Aorta (tissue), 5 donors: ENCODE measurements at regions not wholly inside any gene's neighbourhood (a gene's known extent, or its start where the extent isn't known, plus 50 kb on each side); places are given as distances from the start of the nearest gene placed in this dataset.
A peak's percentile ranks its signal among the peaks of the same experiment; 100 is the strongest.

ENCODE experiments used
- ATAC-seq: fragments of 200-7000 bp; cut with Tn5 transposase; one replicate; pipeline ENCODE4 v1.9.1; 2022; ENCODE audit warnings: moderate library complexity; ENCODE audit not compliant: low FRiP score
- DNase-seq, 2 donors: peaks; one replicate each; pipeline ENCODE4 v3.0.0-alpha.2; 2020
- H3K27ac ChIP-seq, 2 donors: one replicate each; pipeline ENCODE4 v1.5.1; 2013; ENCODE audit warnings: low read length in 2 of 2, mild to moderate bottlenecking in 2 of 2, moderate library complexity in 2 of 2, control low read depth in 1 of 2, inconsistent platforms in 1 of 2, low read depth in 1 of 2
- H3K27me3 ChIP-seq, 2 donors: one replicate each; pipeline ENCODE4 v1.6.1; 2013; ENCODE audit warnings: control low read depth in 1 of 2, low read length in 1 of 2, mild to moderate bottlenecking in 1 of 2, moderate library complexity in 1 of 2; ENCODE audit not compliant: insufficient read depth in 2 of 2, control insufficient read depth in 1 of 2
- H3K36me3 ChIP-seq, 2 donors: one replicate each; pipeline ENCODE4 v1.6.1; 2013; ENCODE audit warnings: control low read depth in 1 of 2, low read length in 1 of 2, mild to moderate bottlenecking in 1 of 2; ENCODE audit not compliant: insufficient read depth in 2 of 2, control insufficient read depth in 1 of 2
- H3K4me1 ChIP-seq, 2 donors: one replicate each; pipeline ENCODE4 v1.6.1; 2013; ENCODE audit warnings: low read length in 2 of 2, control low read depth in 1 of 2, mild to moderate bottlenecking in 1 of 2, moderate library complexity in 1 of 2; ENCODE audit not compliant: insufficient read depth in 2 of 2, control insufficient read depth in 1 of 2
- H3K4me3 ChIP-seq, 2 donors: one replicate each; pipeline ENCODE4 v1.5.1; 2013; ENCODE audit warnings: low read length in 2 of 2, control low read depth in 1 of 2, mild to moderate bottlenecking in 1 of 2
- H3K9me3 ChIP-seq: one replicate; pipeline ENCODE4 v1.6.1; 2013; ENCODE audit warnings: mild to moderate bottlenecking, low read length; ENCODE audit not compliant: control insufficient read depth
- WGBS, 2 donors: extraction: QIAGEN DNeasy Blood & Tissue Kit; methylation state at CpG; one replicate each; pipeline ENCODE4 v1.1.7; 2013; 5-methylcytosine and 5-hydroxymethylcytosine counted together
- intact Hi-C, 2 donors: fragments of 100-400 bp; cut with DNase I; formaldehyde crosslinking; loops; one replicate each; pipeline versions ENCODE4 v1.14.2 to v1.15.0; 2022
- donor health status: healthy with polysubstance abuse.
- donor health status: Bipolar disorder and iron deficiency.
- donor health status: DM: no; HTN: no; CAD: no.
- donor health status: DM: no; HTN: no; CAD: no.
- donor health status: DM: yes; HTN: yes; CAD: no.

DNA sequence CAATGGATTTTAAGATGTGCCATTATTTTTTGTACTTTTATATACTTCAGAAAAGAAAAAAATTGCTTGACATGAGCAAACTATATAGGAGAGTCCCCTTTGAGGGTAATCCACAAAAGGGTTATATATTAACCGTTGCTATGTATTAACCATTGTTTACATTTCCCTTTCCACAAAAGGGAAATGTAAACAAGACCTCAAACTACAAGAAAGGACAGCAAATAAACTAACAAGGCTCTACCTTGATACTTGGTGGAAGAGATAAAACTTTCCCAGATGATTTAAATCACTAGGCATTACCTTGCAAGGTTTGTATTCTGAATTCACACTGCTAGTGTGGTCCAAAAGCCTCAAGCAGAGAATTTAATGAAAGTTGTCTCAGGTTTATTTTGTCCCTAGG is 616.3 kb upstream of the BCHE start:
- intact Hi-C loops, result no loop called here
- Histone ChIP-seq H3K27ac (no peak overlapping the region), H3K36me3 (no peaks in the 10 kb centered on the region), H3K27me3 (no peaks in the 10 kb centered on the region), H3K9me3 (no peaks in the 10 kb centered on the region), H3K4me3 (no peak overlapping the region), H3K4me1 (no peaks in the 10 kb centered on the region)
- WGBS, 2 donors, result 65 to 80% methylated on average over 1 of the region's 1 CpG
- no peak for ATAC-seq
- no peak for DNase-seq

DNA sequence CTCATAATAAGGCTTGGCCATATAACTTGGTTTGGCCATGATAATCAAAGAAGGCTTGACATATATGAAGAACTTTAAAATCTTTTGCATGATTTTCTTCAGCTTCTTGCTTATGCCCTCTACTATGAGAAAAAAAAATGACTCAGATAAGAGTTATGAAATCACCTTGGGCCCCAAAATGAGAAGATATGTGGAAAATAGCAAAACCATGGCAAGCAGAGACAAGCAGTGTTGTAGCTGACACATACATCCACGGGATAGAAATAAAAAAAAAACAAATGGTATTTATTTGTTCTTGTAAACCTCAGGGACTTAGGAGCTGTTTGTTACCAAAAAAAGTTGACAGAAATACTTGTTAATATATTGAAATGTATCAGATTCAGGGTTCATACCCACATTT is 614.8 kb upstream of the BCHE start:
- Histone ChIP-seq H3K4me3 (no peak overlapping the region), H3K36me3 (no peaks in the 10 kb centered on the region), H3K9me3 (no peaks in the 10 kb centered on the region), H3K4me1 (no peaks in the 10 kb centered on the region), H3K27ac (no peak overlapping the region), H3K27me3 (no peaks in the 10 kb centered on the region)
- DNase-seq (no peak), ATAC-seq (no peak)
- intact Hi-C loops, result no loop called here
- WGBS, 2 donors, result 54 to 76% methylated on average over 1 of the region's 1 CpG

DNA sequence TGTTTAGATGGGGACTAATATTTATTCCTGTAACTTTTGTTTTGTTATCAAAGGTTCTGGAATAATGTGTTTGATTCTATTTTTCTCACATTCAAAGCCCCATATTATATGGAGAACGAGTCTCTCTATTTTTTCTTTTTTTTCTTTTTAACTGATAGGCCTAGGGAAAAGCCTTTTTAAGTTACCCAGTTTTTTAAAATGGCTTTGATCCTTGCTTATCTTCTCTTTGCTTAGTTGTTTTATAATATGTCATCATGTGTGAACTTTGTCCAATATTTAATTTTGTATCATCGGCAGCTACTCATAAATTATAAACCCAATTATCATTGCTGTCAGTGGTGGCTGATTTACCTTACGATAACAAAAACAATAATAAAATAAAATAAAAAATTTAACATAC is 610.3 kb upstream of the BCHE start:
- intact Hi-C loops, result no loop called here
- Histone ChIP-seq H3K36me3 (no peaks in the 10 kb centered on the region), H3K27me3 (no peaks in the 10 kb centered on the region), H3K9me3 (no peaks in the 10 kb centered on the region), H3K4me1 (no peaks in the 10 kb centered on the region), H3K4me3 (no peak overlapping the region), H3K27ac (no peak overlapping the region)
- DNase-seq, result no peak
- no peak for ATAC-seq
- 59 to 63% methylated on average over 3 of the region's 3 CpGs for WGBS, 2 donors

DNA sequence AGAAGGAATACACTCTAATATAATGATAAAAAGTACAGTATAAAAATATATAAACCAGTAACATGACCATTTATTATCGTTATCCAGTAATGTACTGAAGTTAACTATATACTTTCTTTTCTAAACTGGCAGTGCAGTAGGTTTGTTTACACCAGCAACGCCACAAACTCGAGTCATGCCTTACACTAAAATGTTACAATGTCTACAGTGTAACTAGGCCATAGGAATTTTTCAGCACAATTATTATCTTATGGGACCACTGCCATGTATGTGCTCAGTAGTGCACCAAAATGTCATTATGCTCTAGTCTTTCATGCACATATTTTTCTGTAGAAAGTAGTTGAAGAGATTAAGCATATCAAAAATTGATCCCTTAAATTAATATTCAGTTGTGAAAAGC is 609.8 kb upstream of the BCHE start:
- no peak for DNase-seq
- WGBS, 2 donors, result 22 to 24% methylated on average over 3 of the region's 3 CpGs

DNA sequence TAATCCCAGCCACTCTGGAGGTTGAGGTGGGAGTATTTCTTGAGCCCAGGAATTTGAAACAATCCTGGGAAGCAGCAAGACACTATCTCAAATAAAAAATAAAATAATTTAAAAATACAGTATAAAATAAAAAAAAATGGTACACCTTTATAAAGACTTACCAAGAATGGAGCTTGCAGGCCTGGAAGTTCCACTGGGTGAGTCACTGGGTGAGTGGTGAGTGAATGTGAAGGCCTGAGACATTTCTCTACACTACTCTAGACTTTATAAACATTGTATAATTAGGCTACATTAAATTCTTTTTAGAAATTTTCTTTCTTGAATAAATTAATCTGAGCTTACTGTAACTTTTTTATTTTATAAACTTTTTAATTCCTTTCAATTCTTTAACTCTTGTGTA is 609.1 kb upstream of the BCHE start:
- Histone ChIP-seq H3K27me3 (no peaks in the 10 kb centered on the region), H3K36me3 (no peaks in the 10 kb centered on the region), H3K4me3 (no peak overlapping the region), H3K27ac (no peak overlapping the region), H3K4me1 (no peaks in the 10 kb centered on the region), H3K9me3 (no peaks in the 10 kb centered on the region)
- intact Hi-C loops, result no loop called here
- no peak for ATAC-seq
- DNase-seq, result no peak

More for the DNA sequence above, 609.8 kb upstream of the BCHE start:
- H3K4me3 ChIP-seq, result no peak overlapping the region
- intact Hi-C loops, result no loop called here
- no peaks in the 10 kb centered on the region for H3K4me1 ChIP-seq
- H3K27me3 ChIP-seq, result no peaks in the 10 kb centered on the region
- no peaks in the 10 kb centered on the region for H3K36me3 ChIP-seq
- H3K9me3 ChIP-seq, result no peaks in the 10 kb centered on the region
- H3K27ac ChIP-seq, result no peak overlapping the region
- no peak for ATAC-seq

DNA sequence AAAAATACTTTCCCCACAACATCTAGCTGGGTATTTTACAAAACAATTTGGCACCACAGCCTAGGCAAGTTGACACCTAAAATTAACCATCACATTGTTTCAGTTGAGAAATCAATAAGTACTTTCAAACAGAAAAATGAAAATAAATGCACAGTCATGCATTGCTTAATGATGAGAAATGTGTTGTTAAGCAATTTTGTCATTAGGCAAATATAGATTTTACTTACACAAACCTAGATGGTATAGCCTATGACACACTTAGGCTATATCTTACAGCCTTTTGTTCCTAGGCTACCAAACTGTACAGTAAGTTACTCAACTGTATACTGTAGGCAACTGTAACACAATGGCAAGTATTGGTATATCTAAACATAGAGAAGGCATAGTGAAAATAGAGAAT is 608.6 kb upstream of the BCHE start:
- Histone ChIP-seq H3K27me3 (no peaks in the 10 kb centered on the region), H3K27ac (no peak overlapping the region), H3K9me3 (no peaks in the 10 kb centered on the region), H3K4me3 (no peak overlapping the region), H3K36me3 (no peaks in the 10 kb centered on the region), H3K4me1 (no peaks in the 10 kb centered on the region)
- intact Hi-C loops, result no loop called here
- ATAC-seq (no peak), DNase-seq (no peak)

DNA sequence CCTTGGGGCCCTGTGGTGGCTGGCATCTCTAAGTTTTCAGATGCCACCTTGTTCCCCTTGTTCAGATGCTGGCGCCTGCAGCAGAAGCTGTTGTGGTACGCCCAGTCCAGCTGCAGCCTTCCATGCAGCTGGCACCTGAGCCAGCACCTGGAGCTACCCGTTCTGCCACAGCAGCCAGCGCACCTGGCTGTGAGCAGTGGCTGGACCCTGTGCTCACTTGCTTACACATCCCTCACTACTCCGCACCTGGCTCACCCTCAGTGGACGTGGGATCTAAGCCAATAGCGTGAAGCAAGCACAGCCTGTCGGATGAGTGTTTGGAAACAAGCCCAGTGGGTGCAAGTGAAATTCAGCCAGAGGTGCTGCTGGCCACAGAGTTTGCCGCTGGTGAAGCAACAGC is 607.5 kb upstream of the BCHE start:
- intact Hi-C loops, result no loop called here
- H3K4me3 ChIP-seq, result no peak overlapping the region
- H3K27me3 ChIP-seq, result no peaks in the 10 kb centered on the region
- WGBS, 2 donors, result 85 to 87% methylated on average over 9 of the region's 9 CpGs
- no peak overlapping the region for H3K27ac ChIP-seq
- H3K9me3 ChIP-seq, result no peaks in the 10 kb centered on the region
- no peak for ATAC-seq
- H3K4me1 ChIP-seq, result no peaks in the 10 kb centered on the region
- no peaks in the 10 kb centered on the region for H3K36me3 ChIP-seq
- peak in 1 of 2 donors; percentile 43 for DNase-seq

DNA sequence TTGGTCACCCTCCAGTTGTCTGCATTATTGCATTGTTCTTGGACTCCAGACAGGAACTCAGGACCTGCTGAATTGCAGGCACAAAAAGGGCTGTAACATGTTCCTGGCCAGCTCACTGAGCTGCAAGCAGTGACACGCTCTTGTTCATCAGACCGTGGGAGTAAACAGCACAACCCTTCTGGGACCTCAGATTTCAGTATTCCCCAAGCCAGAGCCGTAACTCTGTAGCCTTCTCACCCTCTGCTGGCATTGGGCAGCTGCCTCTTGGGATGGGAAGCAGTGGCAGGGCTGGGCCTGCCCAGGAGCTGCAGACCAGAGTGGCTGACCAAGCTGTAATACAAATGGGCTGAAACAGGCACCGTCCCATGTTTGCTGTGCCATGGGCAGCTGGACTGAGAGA is 607.1 kb upstream of the BCHE start:
- Histone ChIP-seq H3K9me3 (no peaks in the 10 kb centered on the region), H3K4me1 (no peaks in the 10 kb centered on the region), H3K27ac (no peak overlapping the region), H3K4me3 (no peak overlapping the region), H3K27me3 (no peaks in the 10 kb centered on the region), H3K36me3 (no peaks in the 10 kb centered on the region)
- intact Hi-C loops, result no loop called here
- no peak for ATAC-seq
- DNase-seq, result no peak
- 69 to 84% methylated on average over 4 of the region's 4 CpGs for WGBS, 2 donors

DNA sequence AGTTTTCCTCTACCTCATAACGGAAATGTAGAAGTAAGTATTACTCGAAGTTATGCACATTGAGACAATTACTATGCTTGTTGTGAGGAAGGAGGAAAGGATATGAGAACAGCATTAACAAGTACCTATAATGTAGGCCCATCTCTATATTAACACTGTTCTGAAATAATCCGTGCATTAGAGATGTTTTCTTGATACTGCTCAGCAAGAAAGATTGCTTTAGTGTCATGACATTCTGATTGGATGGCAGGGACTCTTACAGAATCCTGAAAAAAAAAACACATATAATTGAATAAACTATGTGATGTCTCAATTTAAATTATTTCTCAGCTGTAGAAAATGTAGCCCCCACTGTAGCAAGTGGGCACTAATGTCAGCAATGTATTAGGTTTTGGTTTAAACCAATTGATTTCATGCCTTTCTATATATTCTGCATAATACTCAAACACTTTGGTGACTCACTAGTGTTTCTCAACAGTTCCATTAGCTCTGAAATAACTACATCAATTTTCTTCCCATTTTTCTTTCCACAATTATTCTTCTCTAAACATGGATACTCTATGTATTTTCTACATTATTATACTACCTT is 598.3 kb upstream of the BCHE start:
- Histone ChIP-seq H3K27me3 (no peaks in the 10 kb centered on the region), H3K4me1 (no peaks in the 10 kb centered on the region), H3K4me3 (no peak overlapping the region), H3K27ac (no peak overlapping the region), H3K36me3 (no peaks in the 10 kb centered on the region), H3K9me3 (no peaks in the 10 kb centered on the region)
- DNase-seq, result no peak
- ATAC-seq, result no peak
- intact Hi-C loops, result no loop called here
- 86 to 89% methylated on average over 3 of the region's 3 CpGs for WGBS, 2 donors
